ENCODE measurements at regions not wholly inside any gene's neighbourhood (a gene's known extent, or its start where the extent isn't known, plus 50 kb on each side); places are given as distances from the start of the nearest gene placed in this dataset.

GRCh38 chr7:25887795-25888559, 264.0 kb upstream of the NFE2L3 start:
- TF ChIP-seq EZH2phosphoT487 (IDR thresholded peaks at IDR 0.05; ENCODE audit: low read depth): no peak
- TF ChIP-seq CTCF (IDR thresholded peaks at IDR 0.05; ENCODE audit: low read depth, low read length): no peak

All from OCI-LY3 (cell line).